IPS-NIHi11 (cell line): ENCODE measurements at regions not wholly inside any gene's neighbourhood (a gene's known extent, or its start where the extent isn't known, plus 50 kb on each side); places are given as distances from the start of the nearest gene placed in this dataset.
"Not testable (repeated sequence)": the region's sequence is repeated elsewhere in the genome, so short reads cannot be mapped to it uniquely, and the experiment has no call there.

Experiments used
- DNase-seq: peaks from one replicate; pipeline ENCODE4 v3.0.0; 2012; ENCODE audit warnings: mixed read lengths, low spot score

DNA sequence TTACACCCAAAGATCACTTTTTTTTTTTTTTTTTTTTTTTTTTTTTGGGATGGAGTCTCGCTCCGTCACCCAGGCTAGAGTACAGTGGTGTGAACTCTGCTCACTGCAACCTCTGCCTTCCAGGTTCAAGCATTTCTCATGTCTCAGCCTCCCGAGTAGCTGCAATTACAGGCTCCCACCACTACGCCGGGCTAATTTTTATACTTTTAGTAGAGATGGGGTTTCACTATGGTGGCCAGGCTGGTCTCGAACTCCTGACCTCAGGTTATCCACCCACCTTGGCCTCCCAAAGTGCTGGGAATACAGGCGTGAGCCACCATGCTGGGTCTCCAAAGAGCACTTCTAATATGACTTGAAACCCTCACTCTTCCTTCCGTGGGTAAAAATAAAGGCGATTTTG, 152.2 kb upstream of the SPACA7 start:
- DNase-seq: not testable (repeated sequence)

DNA sequence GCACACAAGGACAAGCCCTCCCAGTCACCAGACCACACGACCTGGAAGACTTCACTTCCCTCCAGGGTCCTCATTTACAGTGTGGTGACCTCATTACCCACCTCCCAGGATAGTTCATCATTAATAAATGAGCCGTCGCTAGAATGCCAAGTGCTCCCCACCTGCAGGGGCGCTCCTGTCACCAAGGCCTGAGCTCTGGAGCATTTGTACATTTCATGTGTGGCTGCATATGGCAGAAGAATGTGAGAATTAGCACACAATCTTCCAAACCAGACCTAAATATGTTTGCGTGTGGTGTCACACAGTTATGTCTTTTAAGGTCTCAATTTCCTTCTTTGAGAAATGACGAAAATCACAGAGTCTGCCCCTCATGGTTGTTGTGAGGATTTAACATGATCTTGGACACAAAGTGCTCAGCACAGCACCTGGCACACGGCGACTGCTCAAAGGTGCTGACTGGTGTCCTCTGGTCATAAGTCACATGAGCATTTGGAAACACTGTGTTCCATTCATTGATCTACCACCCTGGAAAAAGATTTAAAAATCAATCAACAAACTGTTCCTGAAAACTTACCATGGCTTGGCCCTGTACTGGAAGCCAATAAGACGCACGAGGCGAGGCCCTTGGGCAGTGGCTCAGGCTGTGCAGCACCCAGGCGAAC, 150.6 kb upstream of the SPACA7 start:
- DNase-seq: no peak

DNA sequence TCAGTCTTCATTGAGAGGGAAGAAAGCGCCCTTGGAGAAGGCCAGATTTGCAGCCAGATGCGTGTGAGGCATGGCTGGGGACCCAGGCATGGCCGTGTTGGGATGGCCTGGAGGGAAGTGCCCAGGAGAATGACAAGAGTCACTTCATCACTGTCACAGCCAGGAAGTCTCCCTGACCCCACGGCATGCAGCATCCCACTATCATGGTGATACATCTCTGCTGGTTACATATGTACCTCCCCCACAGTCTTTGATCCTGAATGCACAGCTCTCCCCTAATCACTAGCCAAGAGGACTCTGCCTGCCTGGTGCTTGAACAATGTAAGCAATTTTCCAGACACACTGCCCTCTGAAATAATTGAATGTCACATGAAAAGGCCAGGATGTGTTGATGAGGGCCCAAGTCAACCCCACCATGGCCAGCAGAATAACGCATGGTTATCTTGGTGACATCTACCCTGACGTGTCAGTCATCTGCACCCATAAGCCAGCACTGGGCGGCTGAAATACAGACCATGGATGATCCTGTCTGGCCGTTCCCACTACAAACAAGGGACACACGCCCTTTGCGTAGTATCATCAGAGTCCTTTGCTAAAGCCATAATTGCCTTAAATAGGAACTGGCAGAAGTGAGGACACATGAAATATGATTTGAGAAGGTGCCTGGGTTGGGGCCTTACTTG, 149.7 kb upstream of the SPACA7 start:
- no peak for DNase-seq

GRCh38 chr13:112227031-112227430, 149.1 kb upstream of the SPACA7 start:
- no peak for DNase-seq

DNA sequence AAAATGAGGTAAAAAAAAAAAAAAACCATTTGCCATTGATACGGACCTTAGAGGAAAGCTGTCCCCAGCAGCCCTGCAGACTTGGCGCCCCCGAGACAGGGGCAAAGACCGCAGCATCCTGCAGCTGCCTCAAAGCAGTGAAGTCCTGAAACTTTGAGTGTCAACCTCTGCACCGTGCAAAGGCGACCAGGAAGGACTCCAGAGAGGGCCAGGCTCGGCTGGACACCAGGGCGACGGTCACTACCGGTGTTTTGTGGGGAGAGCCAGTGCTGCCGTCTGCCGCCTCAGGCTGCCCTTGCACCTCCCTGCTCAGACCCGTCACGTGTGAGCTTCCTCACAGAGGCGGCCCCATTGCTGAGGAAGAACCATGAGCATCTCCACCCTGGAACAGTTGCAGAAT, 146.7 kb upstream of the SPACA7 start:
- no peak for DNase-seq

DNA sequence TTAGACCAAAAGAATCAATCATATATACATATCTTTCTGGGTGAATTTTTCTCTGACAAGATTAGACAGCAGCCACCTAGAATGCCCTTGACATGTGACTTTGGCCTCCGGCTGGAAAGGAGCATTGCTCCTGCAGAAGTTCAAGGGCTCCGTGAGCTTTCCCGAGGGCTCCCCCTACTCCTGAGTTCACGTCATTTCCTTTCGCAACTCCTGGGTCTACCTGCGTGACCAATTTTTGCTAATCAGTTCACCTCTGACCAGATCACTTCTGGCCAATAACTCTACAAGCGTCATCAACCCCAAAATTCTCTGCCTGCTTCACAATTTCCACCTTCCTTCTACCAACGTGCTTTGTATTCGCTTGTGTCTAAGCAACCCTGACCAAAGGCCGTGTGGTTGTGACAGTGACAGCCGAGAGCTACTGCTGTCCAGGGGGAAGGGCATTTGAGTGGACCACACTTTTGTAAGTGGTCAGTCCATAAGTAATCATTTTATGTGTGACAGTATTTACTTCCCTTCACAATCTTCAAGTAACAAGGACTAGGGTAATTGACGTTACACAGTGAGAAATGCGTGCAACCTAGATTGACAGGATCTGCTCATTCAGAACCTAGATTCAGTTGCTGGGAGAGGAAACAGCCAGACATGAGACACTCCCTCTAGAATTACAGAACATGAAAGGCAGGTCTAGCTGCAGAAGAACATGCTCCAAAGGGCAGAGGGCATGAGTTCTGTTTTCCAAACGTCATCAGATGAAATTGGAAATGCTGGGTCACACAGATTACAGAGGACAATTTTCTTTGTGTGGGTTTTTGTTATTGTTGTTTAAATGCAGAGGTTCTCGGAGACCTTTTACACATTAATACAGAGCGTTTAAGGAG, 145.9 kb upstream of the SPACA7 start:
- no peak for DNase-seq

GRCh38 chr13:112231451-112232083, 144.6 kb upstream of the SPACA7 start:
- no peak for DNase-seq

DNA sequence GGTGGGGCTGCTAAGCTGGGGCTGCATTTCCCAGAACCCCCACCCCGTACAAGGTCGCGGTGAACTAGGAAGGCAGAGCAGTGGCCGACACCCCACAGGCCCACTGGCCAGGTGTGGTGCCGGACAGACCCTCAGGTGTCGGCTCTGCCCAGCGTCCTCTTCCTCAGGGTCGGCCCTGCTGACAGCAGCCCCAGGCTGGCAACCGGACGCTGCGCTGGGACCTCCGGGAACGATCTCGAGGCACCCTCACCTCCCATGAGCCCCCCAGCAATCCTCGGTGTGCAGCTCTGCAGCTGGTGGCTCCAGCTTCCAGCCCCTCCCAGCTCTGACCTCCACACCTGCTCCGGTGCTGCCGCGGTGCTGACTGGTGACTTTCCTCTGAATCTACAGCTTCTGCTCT, 142.9 kb upstream of the SPACA7 start:
- no peak for DNase-seq

DNA sequence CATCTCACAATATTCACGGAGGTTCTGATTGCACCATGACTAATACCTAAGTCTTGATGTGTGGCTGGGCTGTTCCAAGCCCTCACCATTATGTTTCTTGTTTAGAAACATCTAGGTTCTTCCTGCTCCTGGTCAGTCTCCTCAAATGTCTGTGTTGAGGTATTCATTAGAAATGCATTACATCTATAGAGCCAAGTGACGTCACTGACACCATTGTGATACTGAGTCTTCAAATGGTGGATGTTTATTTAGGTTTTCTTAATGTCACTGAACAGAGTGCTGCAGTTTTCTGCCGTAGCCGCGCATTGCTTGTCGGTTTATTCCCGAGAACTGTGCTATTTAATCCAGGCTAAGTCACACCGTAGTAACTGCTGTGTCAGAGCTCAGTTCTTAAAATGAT, 142.4 kb upstream of the SPACA7 start:
- DNase-seq: no peak

DNA sequence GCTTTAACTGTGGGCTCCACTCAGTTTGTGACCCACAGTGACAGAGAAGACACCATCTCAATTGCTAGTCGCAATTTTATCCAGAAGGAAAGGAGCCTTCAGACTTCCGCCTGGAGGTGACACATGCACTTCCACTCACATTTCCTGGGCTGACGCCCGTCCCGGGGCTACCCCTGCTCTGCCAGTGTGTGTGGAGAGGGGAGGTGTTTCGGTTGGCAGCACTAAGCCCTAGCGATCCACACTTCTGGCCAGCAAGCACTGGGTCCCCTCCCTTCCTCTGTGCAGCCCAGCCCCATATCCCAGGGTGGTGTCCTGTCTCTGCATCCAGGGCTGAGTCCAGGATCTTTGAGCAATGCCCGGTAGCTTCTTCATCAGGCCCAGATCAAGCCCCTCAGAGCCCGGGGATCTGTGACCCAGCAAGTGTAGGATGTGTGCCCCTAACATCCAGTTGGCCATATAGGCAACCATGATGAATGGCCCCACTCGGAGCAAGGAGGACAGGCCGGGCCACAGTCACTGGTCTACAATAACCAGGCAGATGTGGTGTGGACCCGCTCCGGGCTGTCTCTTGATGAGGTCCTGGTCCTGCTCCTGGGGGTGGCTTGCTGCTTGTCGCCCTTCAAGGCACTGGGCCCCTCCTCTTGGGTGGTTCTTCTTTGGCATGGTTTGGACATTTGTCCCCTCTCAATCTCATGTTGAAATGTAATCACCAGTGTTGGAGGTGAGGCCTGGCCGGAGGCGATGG, 141.9 kb upstream of the SPACA7 start:
- DNase-seq: no peak

- no peak for DNase-seq
Observed at GRCh38 chr13:112236016-112236415, 140.1 kb upstream of the SPACA7 start.

- DNase-seq: no peak
Observed at GRCh38 chr13:112236539-112237197, 139.5 kb upstream of the SPACA7 start.

DNA sequence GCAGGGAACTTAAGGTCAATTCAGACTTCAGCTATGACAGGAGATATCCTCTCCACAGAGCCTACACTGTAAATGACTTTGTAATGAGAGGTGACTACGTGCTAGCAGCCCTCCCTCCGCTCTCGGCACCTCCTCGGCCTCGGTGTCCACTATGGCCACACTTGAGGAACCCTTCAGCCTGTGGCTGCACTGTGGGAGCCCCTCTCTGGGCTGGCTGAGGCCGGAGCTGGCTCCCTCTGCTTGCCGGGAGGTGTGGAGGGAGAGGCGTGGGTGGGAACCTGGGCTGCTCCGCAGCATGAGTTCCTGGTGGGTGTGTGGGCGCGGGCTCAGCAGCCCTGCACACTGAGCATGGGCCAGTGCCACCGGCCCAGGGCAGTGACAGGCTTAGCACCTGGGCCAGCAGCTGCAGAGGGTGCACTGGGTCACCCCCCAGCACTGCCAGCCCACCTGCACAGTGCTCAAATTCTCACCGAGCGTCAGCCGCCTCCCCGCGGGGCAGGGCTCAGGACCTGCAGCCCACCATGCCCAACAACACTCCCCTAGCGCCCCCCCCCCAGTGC, 137.6 kb upstream of the SPACA7 start:
- no peak for DNase-seq

GRCh38 chr13:112240076-112240475, 136.1 kb upstream of the SPACA7 start:
- DNase-seq: no peak

GRCh38 chr13:112241288-112241687, 134.9 kb upstream of the SPACA7 start:
- no peak for DNase-seq

GRCh38 chr13:112242777-112243176, 133.4 kb upstream of the SPACA7 start:
- no peak for DNase-seq

GRCh38 chr13:112244061-112244460, 132.1 kb upstream of the SPACA7 start:
- DNase-seq: no peak

DNA sequence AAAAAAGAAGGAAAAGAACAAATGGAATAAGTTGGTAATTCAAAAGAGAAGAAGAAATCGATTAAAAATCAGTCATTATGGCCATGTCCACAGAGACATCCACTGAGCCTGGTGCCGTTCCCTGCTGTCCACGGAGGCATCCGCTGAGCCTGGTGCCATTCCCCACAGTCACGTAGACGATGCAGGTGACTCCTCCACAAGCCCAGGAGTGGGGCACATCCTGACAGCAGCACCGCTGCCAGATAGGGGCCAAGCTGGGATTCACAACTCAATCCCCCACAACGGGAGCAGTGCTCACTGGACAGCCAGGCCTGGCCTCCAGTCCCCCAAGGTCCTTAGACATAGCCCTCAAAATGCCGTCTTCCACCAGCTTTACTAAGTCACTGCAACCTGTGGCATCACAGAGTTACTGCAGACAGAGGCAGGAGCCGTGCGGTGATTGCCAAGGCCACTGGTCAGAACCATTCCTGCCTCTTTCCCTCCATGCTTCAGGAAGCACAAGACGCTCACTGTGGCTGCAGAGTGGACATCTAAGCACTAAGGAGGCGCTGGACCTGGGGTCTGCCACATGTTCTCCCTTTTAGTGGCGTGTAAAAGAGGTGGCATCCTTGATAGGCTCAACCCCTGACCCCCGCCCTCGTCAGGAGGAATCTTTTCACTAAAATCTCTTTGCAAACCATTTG, 131.5 kb upstream of the SPACA7 start:
- DNase-seq: no peak

GRCh38 chr13:112245179-112245724, 130.9 kb upstream of the SPACA7 start:
- DNase-seq: no peak

DNA sequence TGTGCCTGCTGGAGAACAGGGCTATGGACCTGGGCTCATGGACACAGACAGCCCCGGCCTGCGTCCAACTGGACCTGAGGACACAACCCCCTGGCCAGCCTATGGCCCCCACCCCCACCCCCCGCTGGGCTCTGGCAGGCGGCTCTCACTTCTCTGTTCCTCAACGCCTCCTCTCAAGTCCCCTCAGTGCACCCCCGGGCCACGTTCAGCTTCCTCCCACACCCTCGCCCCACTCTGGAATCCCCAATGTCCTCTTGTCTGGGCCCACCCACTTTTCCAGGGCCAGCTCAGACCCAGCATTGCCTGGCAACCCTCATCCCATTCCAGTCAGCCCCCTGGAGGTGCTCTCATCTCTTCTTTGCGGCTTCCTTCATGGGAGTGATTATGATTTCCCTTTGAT, 130.2 kb upstream of the SPACA7 start:
- no peak for DNase-seq
